ENCODE measurements at regions not wholly inside any gene's neighbourhood (a gene's known extent, or its start where the extent isn't known, plus 50 kb on each side); places are given as distances from the start of the nearest gene placed in this dataset.

DNA sequence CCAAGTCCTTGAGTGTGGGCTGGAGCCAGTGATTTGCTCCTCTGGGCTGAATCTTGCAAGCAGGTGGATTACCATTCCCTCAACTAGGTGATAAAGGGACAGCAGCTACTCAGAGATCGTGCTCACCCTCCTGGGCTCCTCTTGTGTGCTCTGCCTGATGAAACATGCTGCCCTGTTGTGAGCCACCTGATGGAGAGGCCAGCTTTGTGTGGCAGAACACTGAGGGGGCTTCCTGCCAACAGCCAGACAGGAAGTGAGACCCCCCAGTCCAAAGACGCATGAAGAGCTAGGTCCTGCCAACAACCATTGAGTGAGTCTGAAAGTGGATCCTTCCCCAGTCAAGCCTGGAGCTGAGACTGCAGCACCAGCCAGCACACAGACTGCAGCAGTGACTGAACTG is 106.4 kb upstream of the IRX2 start:
- TF ChIP-seq, protein P1, sequence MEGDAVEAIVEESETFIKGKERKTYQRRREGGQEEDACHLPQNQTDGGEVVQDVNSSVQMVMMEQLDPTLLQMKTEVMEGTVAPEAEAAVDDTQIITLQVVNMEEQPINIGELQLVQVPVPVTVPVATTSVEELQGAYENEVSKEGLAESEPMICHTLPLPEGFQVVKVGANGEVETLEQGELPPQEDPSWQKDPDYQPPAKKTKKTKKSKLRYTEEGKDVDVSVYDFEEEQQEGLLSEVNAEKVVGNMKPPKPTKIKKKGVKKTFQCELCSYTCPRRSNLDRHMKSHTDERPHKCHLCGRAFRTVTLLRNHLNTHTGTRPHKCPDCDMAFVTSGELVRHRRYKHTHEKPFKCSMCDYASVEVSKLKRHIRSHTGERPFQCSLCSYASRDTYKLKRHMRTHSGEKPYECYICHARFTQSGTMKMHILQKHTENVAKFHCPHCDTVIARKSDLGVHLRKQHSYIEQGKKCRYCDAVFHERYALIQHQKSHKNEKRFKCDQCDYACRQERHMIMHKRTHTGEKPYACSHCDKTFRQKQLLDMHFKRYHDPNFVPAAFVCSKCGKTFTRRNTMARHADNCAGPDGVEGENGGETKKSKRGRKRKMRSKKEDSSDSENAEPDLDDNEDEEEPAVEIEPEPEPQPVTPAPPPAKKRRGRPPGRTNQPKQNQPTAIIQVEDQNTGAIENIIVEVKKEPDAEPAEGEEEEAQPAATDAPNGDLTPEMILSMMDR (IDR thresholded peaks at IDR 0.05 in 4 of 5, conservative IDR thresholded peaks at IDR 0.05 in 1 of 5), result no peak
- TF ChIP-seq POLR2A (IDR thresholded peaks at IDR 0.05), result no peak
